Neural cell (in vitro differentiated cells): ENCODE measurements at regions not wholly inside any gene's neighbourhood (a gene's known extent, or its start where the extent isn't known, plus 50 kb on each side); places are given as distances from the start of the nearest gene placed in this dataset.

Experiments
- H2AFZ ChIP-seq: fragments of 200-600, 300-800 bp; sonication (generic), shearing (Covaris generic); 2 replicates; pipeline ENCODE4 v1.6.0; 2014; ENCODE audit warnings: low read depth, mild to moderate bottlenecking, antibody characterized with exemption, low read length, moderate library complexity
- H3F3A ChIP-seq: fragments of 200-600 bp; shearing (Covaris generic); 2 replicates; pipeline ENCODE4 v1.6.1; 2016; ENCODE audit warnings: mild to moderate bottlenecking, moderate library complexity, mixed read lengths, antibody characterized with exemption, low read length; ENCODE audit not compliant: insufficient read depth, poor library complexity, severe bottlenecking
- H3K27ac ChIP-seq: fragments of 200-600, 300-800 bp; sonication (generic), shearing (Covaris generic); 2 replicates; pipeline ENCODE4 v1.5.1; 2014; ENCODE audit warnings: mild to moderate bottlenecking, low read length, moderate library complexity
- H3K27me3 ChIP-seq: fragments of 300-800, 200-600 bp; sonication (generic), shearing (Covaris generic); 2 replicates; pipeline ENCODE4 v1.6.0; 2014; ENCODE audit warnings: mild to moderate bottlenecking, low read depth, low read length, moderate library complexity; ENCODE audit not compliant: insufficient read depth
- H3K36me3 ChIP-seq: fragments of 300-800, 200-600 bp; sonication (generic), shearing (Covaris generic); 2 replicates; pipeline ENCODE4 v1.5.1; 2014; ENCODE audit warnings: mild to moderate bottlenecking, antibody characterized with exemption, low read length, moderate library complexity; ENCODE audit not compliant: insufficient read depth
- H3K4me2 ChIP-seq: fragments of 300-800, 200-600 bp; sonication (generic), shearing (Covaris generic); 2 replicates; pipeline ENCODE4 v1.6.0; 2014; ENCODE audit warnings: mild to moderate bottlenecking, low read length
- H3K4me3 ChIP-seq: fragments of 300-800, 200-600 bp; sonication (generic), shearing (Covaris generic); 2 replicates; pipeline ENCODE4 v1.5.1; 2014; ENCODE audit warnings: mild to moderate bottlenecking, low read length, moderate library complexity
- H3K79me2 ChIP-seq: fragments of 200-600 bp; shearing (Covaris generic); replicated peaks from 2 replicates; pipeline ENCODE4 v1.6.0; 2014; ENCODE audit warnings: mild to moderate bottlenecking, low read length, moderate library complexity; ENCODE audit not compliant: insufficient read depth
- H3K9ac ChIP-seq: fragments of 300-800, 200-600 bp; sonication (generic), shearing (Covaris generic); 2 replicates; pipeline ENCODE4 v1.6.1; 2016; ENCODE audit warnings: mild to moderate bottlenecking, low read length, mixed read lengths
- H3K9me2 ChIP-seq: fragments of 200-600 bp; shearing (Covaris generic); 2 replicates; pipeline ENCODE4 v1.6.1; 2016; ENCODE audit warnings: mild to moderate bottlenecking, low read length, mixed read lengths; ENCODE audit not compliant: insufficient read depth
- H3K9me3 ChIP-seq: fragments of 200-600, 300-800 bp; sonication (generic), shearing (Covaris generic); 2 replicates; pipeline ENCODE4 v1.6.1; 2016; ENCODE audit warnings: mild to moderate bottlenecking, mixed run types, low read length, moderate library complexity, mixed read lengths
- H4K20me1 ChIP-seq: fragments of 200-600 bp; shearing (Covaris generic); 2 replicates; pipeline ENCODE4 v1.6.1; 2016; ENCODE audit warnings: mild to moderate bottlenecking, mixed run types; ENCODE audit not compliant: insufficient read depth
- EP300 ChIP-seq: fragments of 450-650 bp; conservative IDR thresholded peaks from 2 replicates; pipeline ENCODE4 v1.6.1; 2014; ENCODE audit warnings: antibody characterized with exemption, mild to moderate bottlenecking, moderate library complexity; ENCODE audit not compliant: poor library complexity, severe bottlenecking
- EZH2 ChIP-seq: fragments of 200-600, 300-800 bp; shearing (Covaris generic), sonication (generic); IDR thresholded peaks from 2 replicates; pipeline ENCODE4 v1.6.1; 2014; ENCODE audit warnings: antibody characterized with exemption, low read length, borderline replicate concordance, mild to moderate bottlenecking; ENCODE audit not compliant: insufficient read depth, poor library complexity, severe bottlenecking
- MXI1 ChIP-seq: fragments of 450-650 bp; conservative IDR thresholded peaks from 2 replicates; pipeline ENCODE4 v1.6.1; 2014; ENCODE audit warnings: antibody characterized with exemption, mild to moderate bottlenecking; ENCODE audit not compliant: poor library complexity, severe bottlenecking
- POLR2AphosphoS5 ChIP-seq: IDR thresholded peaks from 2 replicates; pipeline ENCODE4 v1.6.1; 2012
- RAD21 ChIP-seq: fragments of 450-650 bp; conservative IDR thresholded peaks from 2 replicates; pipeline ENCODE4 v1.6.1; 2014; ENCODE audit warnings: antibody characterized with exemption, mild to moderate bottlenecking, moderate library complexity
- SMC3 ChIP-seq: fragments of 450-650 bp; conservative IDR thresholded peaks from 2 replicates; pipeline ENCODE4 v1.6.1; 2014; ENCODE audit warnings: antibody characterized with exemption, mild to moderate bottlenecking, moderate library complexity; ENCODE audit not compliant: poor library complexity
- TAF1 ChIP-seq: IDR thresholded peaks from 2 replicates; pipeline ENCODE4 v1.6.1; 2012; ENCODE audit warnings: low read depth
- TF ChIP-seq, protein P1 (sequence below): IDR thresholded peaks from 2 replicates; pipeline ENCODE4 v1.6.1; 2012; ENCODE audit warnings: borderline replicate concordance
- TF ChIP-seq, protein P2 (sequence below): fragments of 450-650 bp; IDR thresholded peaks from 2 replicates; pipeline ENCODE4 v1.5.1; 2014; ENCODE audit warnings: antibody characterized with exemption, mild to moderate bottlenecking, moderate library complexity; ENCODE audit not compliant: poor library complexity, severe bottlenecking

DNA sequence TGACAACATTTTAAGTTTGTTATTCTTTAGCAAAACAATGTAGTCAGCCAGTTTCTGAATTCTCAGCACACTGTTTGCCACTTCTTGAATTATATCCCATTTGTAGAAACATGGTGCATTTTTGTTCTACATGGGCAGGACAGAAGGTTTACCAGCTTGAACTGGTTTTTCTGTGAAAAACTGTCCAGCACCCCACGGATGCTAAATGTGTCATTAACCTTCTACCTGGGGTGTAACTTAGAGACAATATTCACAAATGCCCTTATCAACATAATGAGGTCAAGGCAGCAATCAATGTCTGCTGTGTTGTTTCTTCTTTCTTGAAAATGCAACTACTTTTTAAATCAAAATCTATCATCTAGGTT lies 702.6 kb downstream of the CENPC start:
- Histone ChIP-seq H3F3A (no peaks in the 10 kb centered on the region), H3K27ac (no peak overlapping the region), H4K20me1 (no peaks in the 10 kb centered on the region), H3K9me3 (no peaks in the 10 kb centered on the region), H3K9ac (no peak overlapping the region), H3K4me2 (no peak overlapping the region), H3K4me3 (no peak overlapping the region), H3K9me2 (no peaks in the 10 kb centered on the region), H3K27me3 (no peaks in the 10 kb centered on the region), H3K36me3 (no peaks in the 10 kb centered on the region), H2AFZ (no peak overlapping the region), H3K79me2 (no peaks in the 10 kb centered on the region)
- TF ChIP-seq, protein P1, sequence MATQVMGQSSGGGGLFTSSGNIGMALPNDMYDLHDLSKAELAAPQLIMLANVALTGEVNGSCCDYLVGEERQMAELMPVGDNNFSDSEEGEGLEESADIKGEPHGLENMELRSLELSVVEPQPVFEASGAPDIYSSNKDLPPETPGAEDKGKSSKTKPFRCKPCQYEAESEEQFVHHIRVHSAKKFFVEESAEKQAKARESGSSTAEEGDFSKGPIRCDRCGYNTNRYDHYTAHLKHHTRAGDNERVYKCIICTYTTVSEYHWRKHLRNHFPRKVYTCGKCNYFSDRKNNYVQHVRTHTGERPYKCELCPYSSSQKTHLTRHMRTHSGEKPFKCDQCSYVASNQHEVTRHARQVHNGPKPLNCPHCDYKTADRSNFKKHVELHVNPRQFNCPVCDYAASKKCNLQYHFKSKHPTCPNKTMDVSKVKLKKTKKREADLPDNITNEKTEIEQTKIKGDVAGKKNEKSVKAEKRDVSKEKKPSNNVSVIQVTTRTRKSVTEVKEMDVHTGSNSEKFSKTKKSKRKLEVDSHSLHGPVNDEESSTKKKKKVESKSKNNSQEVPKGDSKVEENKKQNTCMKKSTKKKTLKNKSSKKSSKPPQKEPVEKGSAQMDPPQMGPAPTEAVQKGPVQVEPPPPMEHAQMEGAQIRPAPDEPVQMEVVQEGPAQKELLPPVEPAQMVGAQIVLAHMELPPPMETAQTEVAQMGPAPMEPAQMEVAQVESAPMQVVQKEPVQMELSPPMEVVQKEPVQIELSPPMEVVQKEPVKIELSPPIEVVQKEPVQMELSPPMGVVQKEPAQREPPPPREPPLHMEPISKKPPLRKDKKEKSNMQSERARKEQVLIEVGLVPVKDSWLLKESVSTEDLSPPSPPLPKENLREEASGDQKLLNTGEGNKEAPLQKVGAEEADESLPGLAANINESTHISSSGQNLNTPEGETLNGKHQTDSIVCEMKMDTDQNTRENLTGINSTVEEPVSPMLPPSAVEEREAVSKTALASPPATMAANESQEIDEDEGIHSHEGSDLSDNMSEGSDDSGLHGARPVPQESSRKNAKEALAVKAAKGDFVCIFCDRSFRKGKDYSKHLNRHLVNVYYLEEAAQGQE = no peak
- no peak for TF ChIP-seq POLR2AphosphoS5
- TF ChIP-seq EZH2 = no peak

DNA sequence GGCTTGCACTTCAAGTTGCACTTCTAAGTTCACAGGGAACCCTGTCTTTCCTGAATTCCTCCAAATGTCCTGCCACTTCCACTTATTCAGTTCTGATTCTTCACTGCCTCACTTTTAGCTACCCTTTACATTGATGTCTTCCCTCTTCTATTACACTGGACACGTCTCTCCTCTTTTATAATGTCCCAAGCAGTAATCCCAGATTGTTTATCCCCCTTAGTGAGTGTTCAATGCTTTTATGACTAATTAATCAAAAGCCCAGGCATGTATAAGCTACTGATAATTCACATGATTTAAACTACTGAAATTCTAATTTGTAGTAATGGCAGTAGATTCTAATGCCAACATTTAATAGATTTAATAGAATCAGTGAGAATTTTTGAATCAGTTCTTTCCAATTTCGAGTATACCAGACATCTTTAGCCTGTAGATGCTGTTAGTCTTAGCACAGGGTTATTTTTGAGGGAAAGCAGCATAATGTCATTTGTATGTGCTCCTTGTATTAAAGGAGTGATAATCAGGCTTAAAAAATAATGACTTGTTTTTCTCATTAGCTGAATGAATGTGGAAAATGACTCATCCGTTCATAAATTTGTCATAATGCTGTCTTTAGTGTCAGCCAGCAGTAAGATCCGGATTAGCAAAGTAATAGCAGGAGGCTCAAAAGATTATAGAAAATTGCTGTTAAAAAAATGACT lies 703.1 kb downstream of the CENPC start:
- Histone ChIP-seq H3K9me3 (no peaks in the 10 kb centered on the region), H3K27ac (no peak overlapping the region), H3K9ac (no peak overlapping the region), H3K27me3 (no peaks in the 10 kb centered on the region), H3K79me2 (no peaks in the 10 kb centered on the region), H3K4me3 (no peak overlapping the region), H3F3A (no peaks in the 10 kb centered on the region), H2AFZ (no peak overlapping the region), H3K4me2 (no peak overlapping the region), H4K20me1 (no peaks in the 10 kb centered on the region), H3K36me3 (no peaks in the 10 kb centered on the region), H3K9me2 (no peaks in the 10 kb centered on the region)
- no peak for TF ChIP-seq SMC3
- TF ChIP-seq EP300 = no peak

DNA sequence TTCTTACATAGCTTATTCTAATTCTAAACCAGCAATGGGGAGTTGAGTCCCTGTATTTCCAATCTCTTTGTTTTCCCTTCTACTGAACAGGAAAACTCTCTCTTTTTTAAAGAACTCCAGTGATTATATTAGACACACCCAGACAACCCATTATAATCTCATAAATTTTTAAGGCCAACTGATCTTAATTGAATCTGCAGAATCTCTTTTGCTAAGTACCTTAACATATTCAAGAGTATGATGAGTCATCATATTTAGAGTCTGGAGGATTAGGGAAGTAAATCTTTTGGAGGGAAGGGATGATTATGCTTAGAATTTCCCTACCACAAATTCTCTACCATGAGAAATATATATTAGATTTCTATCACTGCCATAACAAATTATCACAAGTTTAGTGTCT lies 705.1 kb downstream of the CENPC start:
- Histone ChIP-seq H3K9me2 (no peaks in the 10 kb centered on the region), H4K20me1 (no peaks in the 10 kb centered on the region), H3K4me2 (no peak overlapping the region), H3K27me3 (no peaks in the 10 kb centered on the region), H3K79me2 (no peaks in the 10 kb centered on the region), H3K36me3 (no peaks in the 10 kb centered on the region), H3K9ac (no peak overlapping the region), H3K4me3 (no peak overlapping the region), H2AFZ (no peak overlapping the region), H3K27ac (no peak overlapping the region), H3F3A (no peaks in the 10 kb centered on the region), H3K9me3 (no peaks in the 10 kb centered on the region)
- TF ChIP-seq, protein P1 = no peak
- TF ChIP-seq RAD21 = no peak
- no peak for TF ChIP-seq EP300
- no peak for TF ChIP-seq SMC3
- TF ChIP-seq, protein P2, sequence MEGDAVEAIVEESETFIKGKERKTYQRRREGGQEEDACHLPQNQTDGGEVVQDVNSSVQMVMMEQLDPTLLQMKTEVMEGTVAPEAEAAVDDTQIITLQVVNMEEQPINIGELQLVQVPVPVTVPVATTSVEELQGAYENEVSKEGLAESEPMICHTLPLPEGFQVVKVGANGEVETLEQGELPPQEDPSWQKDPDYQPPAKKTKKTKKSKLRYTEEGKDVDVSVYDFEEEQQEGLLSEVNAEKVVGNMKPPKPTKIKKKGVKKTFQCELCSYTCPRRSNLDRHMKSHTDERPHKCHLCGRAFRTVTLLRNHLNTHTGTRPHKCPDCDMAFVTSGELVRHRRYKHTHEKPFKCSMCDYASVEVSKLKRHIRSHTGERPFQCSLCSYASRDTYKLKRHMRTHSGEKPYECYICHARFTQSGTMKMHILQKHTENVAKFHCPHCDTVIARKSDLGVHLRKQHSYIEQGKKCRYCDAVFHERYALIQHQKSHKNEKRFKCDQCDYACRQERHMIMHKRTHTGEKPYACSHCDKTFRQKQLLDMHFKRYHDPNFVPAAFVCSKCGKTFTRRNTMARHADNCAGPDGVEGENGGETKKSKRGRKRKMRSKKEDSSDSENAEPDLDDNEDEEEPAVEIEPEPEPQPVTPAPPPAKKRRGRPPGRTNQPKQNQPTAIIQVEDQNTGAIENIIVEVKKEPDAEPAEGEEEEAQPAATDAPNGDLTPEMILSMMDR = no peak
- no peak for TF ChIP-seq EZH2
- TF ChIP-seq POLR2AphosphoS5 = no peak
- TF ChIP-seq TAF1 = no peak
- TF ChIP-seq MXI1 = no peak
